Sigmoid colon (tissue), 4 donors: ENCODE measurements at regions not wholly inside any gene's neighbourhood (a gene's known extent, or its start where the extent isn't known, plus 50 kb on each side); places are given as distances from the start of the nearest gene placed in this dataset.

ENCODE experiments used
- CTCF ChIP-seq, 4 experiments: fragments of 450-650 bp in 3 of 4; fragments of 200-600 bp in 1 of 4; IDR thresholded peaks; one replicate each; pipeline ENCODE4 v1.5.1; 2016 to 2019; ENCODE audit warnings: antibody characterized with exemption in 4 of 4, mild to moderate bottlenecking in 3 of 4, moderate library complexity in 2 of 4
- EP300 ChIP-seq, 4 donors: sonication (generic); formaldehyde crosslinking; IDR thresholded peaks; one replicate each; pipeline ENCODE4 v1.6.1; 2017; ENCODE audit warnings: antibody characterized with exemption in 4 of 4
- POLR2A ChIP-seq, 2 donors: fragments of 450-650 bp; IDR thresholded peaks; one replicate each; pipeline ENCODE4 v1.6.1; 2016; ENCODE audit warnings: antibody characterized with exemption in 2 of 2, mild to moderate bottlenecking in 2 of 2, moderate library complexity in 2 of 2

DNA sequence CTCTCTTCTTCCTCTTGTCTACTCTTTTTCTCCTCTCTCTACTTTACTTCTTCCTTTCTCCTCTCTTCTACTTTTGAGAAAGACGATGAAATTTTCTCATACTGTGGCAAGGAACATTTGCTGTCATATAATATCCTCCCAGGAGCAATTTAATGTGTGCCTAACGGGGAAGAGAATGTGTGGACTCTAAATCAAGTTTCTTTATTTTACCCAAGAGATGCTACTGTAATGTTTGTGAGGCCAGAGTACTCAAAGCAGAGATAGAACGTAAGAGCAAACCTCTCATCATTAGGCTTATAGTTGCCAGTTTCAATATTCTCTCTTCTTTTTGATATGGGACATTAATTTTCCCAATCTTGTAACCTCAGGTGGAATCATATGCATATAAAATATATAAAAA lies 801.4 kb downstream of the BCKDHB start:
- no peak for TF ChIP-seq POLR2A (IDR thresholded peaks at IDR 0.05)
- TF ChIP-seq EP300 (IDR thresholded peaks at IDR 0.05), result no peak
- TF ChIP-seq CTCF (IDR thresholded peaks at IDR 0.05), result no peak
